CD4-positive, alpha-beta T cell treated with Interferon gamma for 1 hour (primary cell): ENCODE measurements at regions not wholly inside any gene's neighbourhood (a gene's known extent, or its start where the extent isn't known, plus 50 kb on each side); places are given as distances from the start of the nearest gene placed in this dataset.

Experiments
- DNase-seq: peaks from one replicate; pipeline ENCODE4 v3.0.0-alpha.2; 2020

GRCh38 chr4:104901961-104902605, 244.6 kb upstream of the TET2 start:
- DNase-seq = no peak

GRCh38 chr4:104905065-104905464, 241.6 kb upstream of the TET2 start:
- no peak for DNase-seq

DNA sequence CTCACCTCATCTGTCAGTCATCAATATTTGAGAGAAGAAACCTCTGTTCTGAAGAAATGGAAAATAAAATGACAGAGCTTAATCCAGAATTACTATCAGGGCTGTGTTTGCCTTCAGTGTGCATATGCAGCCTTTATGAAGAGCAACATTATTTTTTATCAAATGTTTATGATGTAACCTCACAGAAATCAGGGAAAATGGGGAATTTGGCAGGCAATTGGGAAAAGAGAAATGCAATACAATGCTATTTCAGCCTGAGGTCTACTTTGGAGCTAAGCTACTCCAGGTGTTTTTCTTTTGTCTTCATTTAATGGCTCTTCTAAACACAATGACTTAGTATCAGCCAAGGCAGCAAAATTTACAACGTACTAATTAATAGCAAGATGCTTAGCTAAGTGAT, 241.1 kb upstream of the TET2 start:
- no peak for DNase-seq

GRCh38 chr4:104906276-104906675, 240.4 kb upstream of the TET2 start:
- no peak for DNase-seq

DNA sequence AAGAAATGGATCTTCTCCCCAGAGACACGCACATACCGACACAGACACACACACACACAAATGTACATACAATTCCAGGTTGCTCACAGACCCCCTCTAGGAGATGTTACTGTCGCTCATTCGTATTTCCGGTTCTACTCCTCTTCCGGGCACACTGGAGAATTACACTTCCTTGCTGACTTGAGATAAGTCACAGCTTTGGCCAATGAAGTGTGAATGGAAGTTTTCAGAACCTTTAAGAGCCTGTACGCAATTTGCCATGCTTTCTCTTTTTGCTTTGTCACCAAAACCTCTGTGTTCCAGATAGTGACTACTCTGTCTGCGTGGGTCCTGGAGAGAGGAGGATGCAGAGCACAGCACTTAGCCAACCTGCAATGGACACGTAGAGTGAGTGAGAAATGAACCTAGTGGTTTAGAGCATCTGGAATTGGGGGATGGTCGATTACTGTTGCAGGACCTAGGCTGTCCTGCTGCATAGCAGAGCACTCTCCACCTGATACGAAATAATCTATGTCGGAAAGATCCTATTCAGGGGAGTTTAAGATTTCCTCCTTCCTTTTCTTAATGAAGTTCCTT, 239.5 kb upstream of the TET2 start:
- DNase-seq = no peak

- DNase-seq = no peak
Observed at GRCh38 chr4:104907991-104908390, 238.7 kb upstream of the TET2 start.

DNA sequence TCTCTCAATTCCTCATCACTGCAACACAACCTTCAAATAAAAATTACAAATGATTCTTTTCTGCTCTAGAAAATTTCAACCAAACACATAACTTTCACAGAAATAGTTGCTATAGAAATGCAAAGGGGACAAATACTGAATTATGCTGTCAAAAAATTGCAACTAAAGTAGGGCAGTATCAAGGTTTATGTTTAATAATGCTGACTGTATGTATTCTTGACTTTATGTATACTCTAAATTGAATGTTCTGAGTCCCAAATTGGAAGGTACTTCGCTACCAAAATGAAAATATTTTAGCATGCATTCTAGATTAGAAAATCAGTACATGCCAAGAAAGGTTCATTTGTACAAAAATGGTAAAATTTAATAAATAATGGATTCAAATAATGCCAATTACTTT, 237.3 kb upstream of the TET2 start:
- DNase-seq = no peak

- DNase-seq = no peak
Observed at GRCh38 chr4:104912518-104912917, 234.2 kb upstream of the TET2 start.

DNA sequence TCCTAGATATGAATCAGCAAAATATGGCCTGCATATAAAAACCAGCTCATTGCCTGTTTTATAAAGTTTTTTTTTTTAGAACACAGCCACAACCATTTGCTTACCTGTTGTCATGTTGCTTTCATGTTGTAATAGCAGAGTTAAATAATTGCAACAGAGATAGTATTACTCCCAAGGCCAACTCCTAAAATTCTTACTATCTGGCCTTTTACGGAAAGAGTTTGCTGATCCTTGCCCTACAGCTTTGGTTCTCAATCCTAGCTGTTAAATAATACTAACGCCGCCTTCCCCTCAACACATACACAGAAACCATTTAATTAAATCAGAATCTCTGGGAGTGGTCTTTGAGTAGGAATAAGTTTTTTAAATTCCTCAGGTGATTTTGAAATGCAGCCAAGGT, 231.3 kb upstream of the TET2 start:
- no peak for DNase-seq

GRCh38 chr4:104915864-104916263, 230.8 kb upstream of the TET2 start:
- no peak for DNase-seq

DNA sequence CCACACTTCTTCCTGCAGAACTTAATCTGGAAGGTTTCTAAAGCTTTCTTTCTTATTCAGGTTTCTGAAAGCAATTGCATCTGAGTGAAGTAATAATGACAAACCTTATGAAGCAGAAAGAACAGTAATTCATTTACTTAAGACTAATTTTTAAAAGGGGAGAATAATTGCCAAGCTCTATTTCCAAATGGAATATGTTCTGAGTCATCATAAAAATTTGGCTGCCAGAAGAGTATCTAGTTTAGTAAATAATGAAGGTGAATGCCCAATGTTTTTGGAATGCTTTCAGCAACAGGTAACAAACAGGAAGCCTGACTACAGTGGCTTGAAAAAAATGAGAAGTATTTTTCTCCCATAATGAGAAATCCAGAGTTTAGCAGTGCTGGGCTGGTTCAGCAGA, 227.3 kb upstream of the TET2 start:
- no peak for DNase-seq

DNA sequence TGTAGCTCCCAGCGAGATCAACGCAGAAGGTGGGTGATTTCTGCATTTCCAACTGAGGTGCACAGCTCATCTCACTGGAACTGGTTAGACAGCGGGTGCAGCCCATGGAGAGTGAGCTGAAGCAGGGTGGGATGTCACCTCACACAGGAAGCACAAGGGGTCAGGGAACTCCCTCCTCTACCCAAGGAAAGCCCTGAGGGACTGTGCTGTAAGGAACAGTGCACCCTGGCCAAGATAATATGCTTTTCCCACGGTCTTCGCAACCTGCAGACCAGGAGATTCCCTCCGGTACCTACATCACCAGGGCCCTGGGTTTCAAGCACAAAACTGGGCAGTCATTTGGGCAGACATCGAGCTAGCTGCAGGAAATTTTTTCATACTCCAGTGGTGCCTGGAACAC, 216.4 kb upstream of the TET2 start:
- no peak for DNase-seq

DNA sequence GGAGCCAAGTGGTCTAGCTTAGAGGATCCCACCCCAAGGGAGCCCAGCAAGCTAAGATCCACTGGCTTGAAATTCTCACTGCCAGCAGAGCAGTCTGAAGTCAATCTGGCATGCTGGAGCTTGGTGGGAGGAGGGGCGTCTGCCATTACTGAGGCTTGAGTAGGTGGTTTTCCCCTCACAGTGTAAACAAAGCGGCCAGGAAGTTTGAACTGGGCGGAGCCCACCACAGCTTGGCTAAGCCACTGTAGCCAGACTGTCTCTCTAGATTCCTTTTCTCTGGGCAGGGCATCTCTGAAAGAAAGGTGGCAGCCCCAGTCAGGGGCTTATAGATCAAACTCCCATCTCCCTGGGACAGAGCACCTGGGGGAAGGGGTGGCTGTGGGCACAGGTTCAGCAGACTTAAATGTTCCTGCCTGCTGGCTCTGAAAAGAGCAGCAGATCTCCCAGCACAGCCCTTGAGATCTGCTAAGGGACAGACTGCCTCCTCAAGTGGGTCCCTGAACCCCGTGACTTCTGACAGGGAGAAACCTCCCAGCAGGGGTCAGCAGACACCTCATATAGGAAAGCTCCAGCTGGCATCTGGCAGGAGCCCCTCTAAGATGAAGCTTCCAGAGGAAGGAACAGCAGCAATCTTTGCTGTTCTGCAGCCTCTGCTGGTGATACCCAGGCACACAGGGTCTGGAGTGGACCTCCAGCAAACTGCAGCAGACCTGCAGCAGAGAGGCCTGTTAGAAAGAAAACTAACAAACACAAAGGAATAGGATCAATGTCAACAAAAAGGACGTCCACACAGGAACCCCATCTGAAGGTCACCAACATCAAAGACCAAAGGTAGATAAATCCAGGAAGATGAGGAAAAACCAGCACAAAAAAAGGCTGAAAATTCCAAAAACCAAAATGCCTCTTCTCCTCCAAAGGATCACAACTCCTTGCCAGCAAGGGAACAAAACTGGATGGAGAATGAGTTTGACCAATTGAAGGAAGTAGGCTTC, 215.6 kb upstream of the TET2 start:
- peak; percentile 47 for DNase-seq

DNA sequence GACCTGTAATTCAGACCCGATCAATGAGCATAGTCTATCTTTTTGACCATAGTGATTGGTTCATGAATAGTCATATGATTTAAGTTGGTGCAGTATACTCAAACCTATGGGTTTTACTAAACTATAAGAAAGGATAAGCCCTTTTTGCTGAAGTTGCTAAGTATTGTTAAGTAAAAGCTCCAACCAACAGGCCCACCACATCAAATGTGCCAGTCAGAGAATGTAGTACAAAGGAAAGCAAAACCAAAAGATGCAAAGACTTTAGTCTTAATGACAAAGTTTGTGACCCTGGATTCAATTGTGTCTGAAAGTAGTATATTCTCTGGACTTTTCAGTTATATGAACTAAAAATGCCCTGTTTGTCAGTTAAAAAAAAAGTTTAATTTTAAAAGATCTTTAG, 208.1 kb upstream of the TET2 start:
- DNase-seq = no peak

DNA sequence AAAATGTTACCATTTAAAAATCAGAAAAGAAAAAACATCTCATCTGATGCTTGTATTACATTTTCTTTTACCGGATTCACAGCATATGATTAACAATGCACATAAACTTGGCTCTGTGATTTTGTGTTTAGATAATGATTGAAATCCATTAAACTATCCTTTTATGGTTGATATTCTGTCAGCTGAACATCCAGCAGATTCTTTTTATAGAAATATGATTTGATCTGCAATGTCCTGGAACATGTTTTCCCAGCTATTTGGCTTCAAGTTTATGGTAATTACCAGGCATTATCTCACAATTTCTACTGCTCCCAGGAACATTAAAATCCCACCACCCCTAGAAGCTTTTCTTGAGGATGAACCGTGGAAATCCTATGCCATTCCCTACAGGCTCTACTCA, 205.7 kb upstream of the TET2 start:
- no peak for DNase-seq

GRCh38 chr4:104941661-104942062, 205.0 kb upstream of the TET2 start:
- no peak for DNase-seq

DNA sequence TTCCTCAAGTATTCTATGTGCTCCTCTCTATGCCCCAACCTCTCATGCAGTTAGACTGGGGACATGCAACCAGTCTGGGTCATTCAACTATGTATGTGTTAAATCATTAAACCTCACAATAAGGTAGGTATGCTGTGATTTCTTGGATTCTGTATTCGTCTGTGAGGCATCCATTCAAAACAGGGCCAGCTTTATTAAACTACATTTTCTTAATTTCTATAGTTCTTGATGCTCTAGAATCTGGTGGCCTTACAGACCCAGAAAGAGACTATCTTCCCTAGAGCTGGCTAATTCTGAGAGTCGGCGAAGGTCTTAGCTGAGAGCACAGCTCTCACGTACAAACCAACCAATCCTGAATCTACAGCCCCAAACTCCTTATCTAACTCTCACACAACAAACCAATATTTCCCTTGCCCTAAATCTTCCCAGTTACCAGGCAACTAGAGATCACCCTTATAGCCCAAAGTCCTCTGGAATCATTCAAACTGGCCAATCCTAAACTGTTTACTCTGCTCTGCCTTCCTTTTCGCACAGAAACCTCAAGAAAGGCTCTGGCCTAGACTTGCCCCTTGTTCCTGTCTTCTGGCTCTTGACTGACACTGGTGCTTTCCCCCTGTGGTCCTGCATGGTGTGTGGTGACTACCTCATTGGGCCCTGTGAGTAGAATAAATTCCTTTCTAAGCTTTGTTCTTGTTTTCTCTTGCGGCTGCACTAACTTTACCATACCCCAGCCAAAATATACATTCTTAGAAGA, 203.5 kb upstream of the TET2 start:
- peak; percentile 6 for DNase-seq

DNA sequence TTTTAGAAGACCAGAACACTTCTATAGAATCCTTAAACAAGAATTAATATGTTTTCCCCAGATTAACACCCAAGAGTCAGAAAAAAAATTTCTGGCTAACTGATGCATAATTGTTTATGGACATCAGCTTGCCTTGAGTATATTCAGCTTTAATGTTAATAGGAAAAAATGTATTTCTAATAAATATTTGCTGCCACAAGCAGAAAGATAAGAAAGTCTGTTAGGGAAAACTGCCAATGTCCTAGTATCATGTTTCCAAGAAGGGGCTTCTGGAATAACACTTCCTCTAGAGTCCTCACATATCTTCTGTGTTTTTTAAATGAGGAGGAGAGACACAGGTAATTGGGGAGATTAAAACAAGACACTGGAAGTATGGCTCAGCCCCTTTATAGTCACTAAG, 202.1 kb upstream of the TET2 start:
- DNase-seq = no peak

DNA sequence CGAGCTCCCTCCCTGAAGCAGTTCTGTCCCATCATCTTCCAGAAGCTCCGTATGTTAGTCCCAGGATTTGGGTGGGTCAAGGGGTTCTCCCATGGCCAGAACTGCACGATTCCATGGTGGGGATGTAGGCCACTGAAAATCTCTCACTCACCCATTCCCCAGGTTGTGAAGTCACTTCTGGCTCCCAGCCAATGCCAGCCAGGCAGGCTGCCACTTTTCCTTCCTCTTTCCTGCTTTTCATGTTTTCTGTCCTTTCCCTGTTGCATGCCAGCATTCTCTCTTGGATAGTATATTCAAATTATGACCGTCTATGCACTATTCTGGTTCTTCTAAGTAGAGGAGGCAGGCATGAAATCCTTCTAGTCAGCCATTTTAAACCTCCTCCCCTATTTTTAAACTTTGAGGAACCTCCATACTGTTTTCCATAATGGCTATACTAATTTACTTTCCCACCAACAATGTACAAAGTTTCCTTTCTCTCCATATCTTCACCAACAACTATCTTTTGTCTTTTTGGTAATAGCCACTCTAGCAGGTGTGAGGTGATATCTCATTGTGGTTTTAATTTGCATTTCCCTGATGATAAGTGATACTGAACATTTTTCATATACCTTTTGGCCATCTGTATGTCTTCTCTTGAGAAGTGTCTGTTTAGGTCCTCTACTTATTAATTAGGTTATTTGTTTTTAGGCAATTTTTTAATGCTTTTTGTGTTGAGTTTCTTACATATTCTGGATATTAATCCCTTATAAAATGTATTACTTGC, 182.1 kb upstream of the TET2 start:
- DNase-seq = no peak

GRCh38 chr4:104966349-104967033, 180.2 kb upstream of the TET2 start:
- DNase-seq = peak; percentile 22

DNA sequence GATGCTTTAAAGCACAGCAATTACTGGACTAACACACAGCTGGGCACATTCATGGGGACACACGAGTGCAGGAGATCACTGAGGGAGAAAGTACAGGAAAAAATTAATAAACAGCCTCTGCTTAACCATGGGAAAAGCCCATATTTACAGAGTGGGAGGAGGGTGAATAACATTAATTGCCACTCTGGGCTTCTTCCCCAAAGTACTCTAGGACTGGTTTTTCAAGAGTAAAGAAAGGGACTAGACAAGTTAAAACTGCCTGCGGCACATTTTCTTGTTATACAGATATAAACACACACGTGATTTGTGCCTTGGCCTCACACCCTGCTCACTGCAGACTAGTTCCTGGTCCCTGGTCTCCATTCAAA, 179.7 kb upstream of the TET2 start:
- DNase-seq = no peak
